ENCODE measurements at regions not wholly inside any gene's neighbourhood (a gene's known extent, or its start where the extent isn't known, plus 50 kb on each side); places are given as distances from the start of the nearest gene placed in this dataset.

- TF ChIP-seq CTCF (IDR thresholded peaks at IDR 0.05; ENCODE audit: unreplicated experiment) = no peak
- no peak for DNase-seq (ENCODE audit: low spot score)
- Mint-ChIP-seq H3K4me3 (ENCODE audit: unreplicated experiment) (no peak overlapping the region), H3K27ac (ENCODE audit: unreplicated experiment) (no peak overlapping the region), H3K36me3 (ENCODE audit: low read depth, unreplicated experiment) (no peaks in the 10 kb centered on the region), H3K4me1 (ENCODE audit: unreplicated experiment) (no peaks in the 10 kb centered on the region), H3K27me3 (ENCODE audit: unreplicated experiment) (no peaks in the 10 kb centered on the region), H3K9me3 (ENCODE audit: unreplicated experiment) (no peaks in the 10 kb centered on the region)
Observed at GRCh38 chr11:104320956-104321355, 157.0 kb upstream of the PDGFD start.

GRCh38 chr11:104320097-104320496 is 156.2 kb upstream of the PDGFD start:
- H3K36me3 Mint-ChIP-seq (ENCODE audit: low read depth, unreplicated experiment) = no peaks in the 10 kb centered on the region
- no peak for TF ChIP-seq CTCF (IDR thresholded peaks at IDR 0.05; ENCODE audit: unreplicated experiment)
- DNase-seq (ENCODE audit: low spot score) = no peak
- H3K4me3 Mint-ChIP-seq (ENCODE audit: unreplicated experiment) = no peak overlapping the region
- H3K27me3 Mint-ChIP-seq (ENCODE audit: unreplicated experiment) = no peaks in the 10 kb centered on the region
- H3K4me1 Mint-ChIP-seq (ENCODE audit: unreplicated experiment) = no peaks in the 10 kb centered on the region
- no peaks in the 10 kb centered on the region for H3K9me3 Mint-ChIP-seq (ENCODE audit: unreplicated experiment)
- no peak overlapping the region for H3K27ac Mint-ChIP-seq (ENCODE audit: unreplicated experiment)

- TF ChIP-seq CTCF (IDR thresholded peaks at IDR 0.05; ENCODE audit: unreplicated experiment) = no peak
- Mint-ChIP-seq H3K4me1 (ENCODE audit: unreplicated experiment) (no peaks in the 10 kb centered on the region), H3K4me3 (ENCODE audit: unreplicated experiment) (no peak overlapping the region), H3K27me3 (ENCODE audit: unreplicated experiment) (no peaks in the 10 kb centered on the region), H3K9me3 (ENCODE audit: unreplicated experiment) (no peaks in the 10 kb centered on the region), H3K36me3 (ENCODE audit: low read depth, unreplicated experiment) (no peaks in the 10 kb centered on the region), H3K27ac (ENCODE audit: unreplicated experiment) (no peak overlapping the region)
- no peak for DNase-seq (ENCODE audit: low spot score)
Observed at GRCh38 chr11:104319396-104319795, 155.4 kb upstream of the PDGFD start.

GRCh38 chr11:104306862-104307474 is 143.0 kb upstream of the PDGFD start:
- Mint-ChIP-seq H3K27me3 (ENCODE audit: unreplicated experiment) (no peaks in the 10 kb centered on the region), H3K4me3 (ENCODE audit: unreplicated experiment) (no peak overlapping the region), H3K9me3 (ENCODE audit: unreplicated experiment) (no peaks in the 10 kb centered on the region), H3K4me1 (ENCODE audit: unreplicated experiment) (no peaks in the 10 kb centered on the region), H3K36me3 (ENCODE audit: low read depth, unreplicated experiment) (no peaks in the 10 kb centered on the region), H3K27ac (ENCODE audit: unreplicated experiment) (no peak overlapping the region)
- DNase-seq (ENCODE audit: low spot score) = no peak
- no peak for TF ChIP-seq CTCF (IDR thresholded peaks at IDR 0.05; ENCODE audit: unreplicated experiment)

- Mint-ChIP-seq H3K4me1 (ENCODE audit: unreplicated experiment) (no peaks in the 10 kb centered on the region), H3K27me3 (ENCODE audit: unreplicated experiment) (no peaks in the 10 kb centered on the region), H3K9me3 (ENCODE audit: unreplicated experiment) (no peaks in the 10 kb centered on the region), H3K27ac (ENCODE audit: unreplicated experiment) (no peak overlapping the region), H3K36me3 (ENCODE audit: low read depth, unreplicated experiment) (no peaks in the 10 kb centered on the region), H3K4me3 (ENCODE audit: unreplicated experiment) (no peak overlapping the region)
- no peak for TF ChIP-seq CTCF (IDR thresholded peaks at IDR 0.05; ENCODE audit: unreplicated experiment)
- no peak for DNase-seq (ENCODE audit: low spot score)
Observed at GRCh38 chr11:104301776-104302175, 137.8 kb upstream of the PDGFD start.
